K562 (cell line): ENCODE measurements at regions not wholly inside any gene's neighbourhood (a gene's known extent, or its start where the extent isn't known, plus 50 kb on each side); places are given as distances from the start of the nearest gene placed in this dataset.

ENCODE experiments used
- CBX2 ChIP-seq: fragments of 200-600 bp; sonication (generic); IDR thresholded peaks from one replicate; pipeline ENCODE4 v1.6.1; 2012; ENCODE audit warnings: mild to moderate bottlenecking, low read length, inconsistent platforms; ENCODE audit not compliant: insufficient read depth, poor library complexity, severe bottlenecking
- CHAMP1 ChIP-seq: fragments of 450-650 bp; IDR thresholded peaks from 2 replicates; pipeline ENCODE4 v1.6.1; 2016; ENCODE audit warnings: mild to moderate bottlenecking
- CHD1 ChIP-seq: fragments of 200-600 bp; sonication (generic); IDR thresholded peaks from one replicate; pipeline ENCODE4 v1.6.1; 2012; ENCODE audit warnings: mild to moderate bottlenecking, moderate library complexity, low read length, inconsistent platforms
- CREBBP ChIP-seq: IDR thresholded peaks from one replicate; pipeline ENCODE4 v1.6.1; 2012; ENCODE audit warnings: low read depth, mild to moderate bottlenecking, control low read depth, inconsistent platforms, low read length
- DPF2 ChIP-seq: fragments of 450-650 bp; IDR thresholded peaks from 2 replicates; pipeline ENCODE4 v1.6.1; 2016
- ETS2 ChIP-seq: IDR thresholded peaks from 2 replicates; pipeline ENCODE4 v1.6.1; 2016; ENCODE audit warnings: borderline replicate concordance, missing genetic modification characterization, mild to moderate bottlenecking, moderate library complexity, missing compliant biosample characterization; ENCODE audit not compliant: poor library complexity, severe bottlenecking
- HCFC1 ChIP-seq: IDR thresholded peaks from 2 replicates; pipeline ENCODE4 v1.6.1; 2012; ENCODE audit warnings: low read depth, low read length, improper control_type of control experiment
- HMGN3 ChIP-seq: IDR thresholded peaks from 2 replicates; pipeline ENCODE4 v1.6.1; 2011; ENCODE audit warnings: borderline replicate concordance, low read depth, mild to moderate bottlenecking, mixed read lengths, low read length; ENCODE audit not compliant: insufficient read length; ENCODE audit errors: extremely low read depth
- NELFE ChIP-seq: IDR thresholded peaks from 2 replicates; pipeline ENCODE4 v1.6.1; 2011; ENCODE audit warnings: mild to moderate bottlenecking; ENCODE audit not compliant: insufficient read depth, insufficient read length
- NFATC3 ChIP-seq: fragments of 450-650 bp; IDR thresholded peaks from 2 replicates; pipeline ENCODE4 v1.6.1; 2017; ENCODE audit warnings: mild to moderate bottlenecking
- SIN3B ChIP-seq: fragments of 450-650 bp; IDR thresholded peaks from 2 replicates; pipeline ENCODE4 v1.6.1; 2017; ENCODE audit warnings: low read depth, mild to moderate bottlenecking, moderate library complexity
- SREBF1 ChIP-seq: fragments of 150-350 bp; IDR thresholded peaks from 2 replicates; pipeline ENCODE4 v1.6.1; 2014; ENCODE audit warnings: antibody characterized with exemption, low read depth, low read length, borderline replicate concordance
- ZKSCAN8 ChIP-seq: fragments of 200-800 bp; sonication (Bioruptor generic); IDR thresholded peaks from 2 replicates; pipeline ENCODE4 v1.6.1; 2016; ENCODE audit warnings: missing genetic modification characterization, missing compliant biosample characterization
- TF ChIP-seq, protein P1 (sequence below): fragments of 250-450 bp; sonication (Bioruptor Pico); IDR thresholded peaks from 2 replicates; pipeline ENCODE4 v1.5.0; 2020; ENCODE audit warnings: mild to moderate bottlenecking
- TF ChIP-seq, protein P2 (sequence below): IDR thresholded peaks from 2 replicates; pipeline ENCODE4 v1.6.1; 2011; ENCODE audit warnings: borderline replicate concordance, low read depth, mild to moderate bottlenecking, moderate library complexity, low read length; ENCODE audit not compliant: insufficient read depth, poor library complexity, severe bottlenecking
- TF ChIP-seq, protein P3 (sequence below): fragments of 250-450 bp; sonication (Bioruptor Pico); IDR thresholded peaks from 2 replicates; pipeline ENCODE4 v1.5.0; 2020; ENCODE audit warnings: mild to moderate bottlenecking, borderline replicate concordance
- TF ChIP-seq, protein P4 (sequence below): fragments of 450-650 bp; formaldehyde crosslinking; conservative IDR thresholded peaks from 2 replicates; pipeline ENCODE4 v1.4.0; 2022; ENCODE audit warnings: mild to moderate bottlenecking, missing genetic modification characterization

GRCh38 chr3:127411083-127411727 is 123.4 kb upstream of the PRR20G start (continued):
- TF ChIP-seq, protein P1, sequence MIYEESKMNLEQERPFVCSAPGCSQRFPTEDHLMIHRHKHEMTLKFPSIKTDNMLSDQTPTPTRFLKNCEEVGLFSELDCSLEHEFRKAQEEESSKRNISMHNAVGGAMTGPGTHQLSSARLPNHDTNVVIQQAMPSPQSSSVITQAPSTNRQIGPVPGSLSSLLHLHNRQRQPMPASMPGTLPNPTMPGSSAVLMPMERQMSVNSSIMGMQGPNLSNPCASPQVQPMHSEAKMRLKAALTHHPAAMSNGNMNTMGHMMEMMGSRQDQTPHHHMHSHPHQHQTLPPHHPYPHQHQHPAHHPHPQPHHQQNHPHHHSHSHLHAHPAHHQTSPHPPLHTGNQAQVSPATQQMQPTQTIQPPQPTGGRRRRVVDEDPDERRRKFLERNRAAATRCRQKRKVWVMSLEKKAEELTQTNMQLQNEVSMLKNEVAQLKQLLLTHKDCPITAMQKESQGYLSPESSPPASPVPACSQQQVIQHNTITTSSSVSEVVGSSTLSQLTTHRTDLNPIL, result no peak
- TF ChIP-seq CHD1, result no peak
- TF ChIP-seq NELFE, result no peak
- TF ChIP-seq ETS2 (tag), result no peak
- TF ChIP-seq, protein P2, sequence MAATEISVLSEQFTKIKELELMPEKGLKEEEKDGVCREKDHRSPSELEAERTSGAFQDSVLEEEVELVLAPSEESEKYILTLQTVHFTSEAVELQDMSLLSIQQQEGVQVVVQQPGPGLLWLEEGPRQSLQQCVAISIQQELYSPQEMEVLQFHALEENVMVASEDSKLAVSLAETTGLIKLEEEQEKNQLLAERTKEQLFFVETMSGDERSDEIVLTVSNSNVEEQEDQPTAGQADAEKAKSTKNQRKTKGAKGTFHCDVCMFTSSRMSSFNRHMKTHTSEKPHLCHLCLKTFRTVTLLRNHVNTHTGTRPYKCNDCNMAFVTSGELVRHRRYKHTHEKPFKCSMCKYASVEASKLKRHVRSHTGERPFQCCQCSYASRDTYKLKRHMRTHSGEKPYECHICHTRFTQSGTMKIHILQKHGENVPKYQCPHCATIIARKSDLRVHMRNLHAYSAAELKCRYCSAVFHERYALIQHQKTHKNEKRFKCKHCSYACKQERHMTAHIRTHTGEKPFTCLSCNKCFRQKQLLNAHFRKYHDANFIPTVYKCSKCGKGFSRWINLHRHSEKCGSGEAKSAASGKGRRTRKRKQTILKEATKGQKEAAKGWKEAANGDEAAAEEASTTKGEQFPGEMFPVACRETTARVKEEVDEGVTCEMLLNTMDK, result no peak
- no peak for TF ChIP-seq SREBF1
- no peak for TF ChIP-seq HMGN3
- no peak for TF ChIP-seq CHAMP1
- TF ChIP-seq SIN3B, result no peak
- no peak for TF ChIP-seq CREBBP
- TF ChIP-seq, protein P3, sequence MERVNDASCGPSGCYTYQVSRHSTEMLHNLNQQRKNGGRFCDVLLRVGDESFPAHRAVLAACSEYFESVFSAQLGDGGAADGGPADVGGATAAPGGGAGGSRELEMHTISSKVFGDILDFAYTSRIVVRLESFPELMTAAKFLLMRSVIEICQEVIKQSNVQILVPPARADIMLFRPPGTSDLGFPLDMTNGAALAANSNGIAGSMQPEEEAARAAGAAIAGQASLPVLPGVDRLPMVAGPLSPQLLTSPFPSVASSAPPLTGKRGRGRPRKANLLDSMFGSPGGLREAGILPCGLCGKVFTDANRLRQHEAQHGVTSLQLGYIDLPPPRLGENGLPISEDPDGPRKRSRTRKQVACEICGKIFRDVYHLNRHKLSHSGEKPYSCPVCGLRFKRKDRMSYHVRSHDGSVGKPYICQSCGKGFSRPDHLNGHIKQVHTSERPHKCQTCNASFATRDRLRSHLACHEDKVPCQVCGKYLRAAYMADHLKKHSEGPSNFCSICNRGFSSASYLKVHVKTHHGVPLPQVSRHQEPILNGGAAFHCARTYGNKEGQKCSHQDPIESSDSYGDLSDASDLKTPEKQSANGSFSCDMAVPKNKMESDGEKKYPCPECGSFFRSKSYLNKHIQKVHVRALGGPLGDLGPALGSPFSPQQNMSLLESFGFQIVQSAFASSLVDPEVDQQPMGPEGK (CRISPR knock-in tag), result no peak
- TF ChIP-seq, protein P4, sequence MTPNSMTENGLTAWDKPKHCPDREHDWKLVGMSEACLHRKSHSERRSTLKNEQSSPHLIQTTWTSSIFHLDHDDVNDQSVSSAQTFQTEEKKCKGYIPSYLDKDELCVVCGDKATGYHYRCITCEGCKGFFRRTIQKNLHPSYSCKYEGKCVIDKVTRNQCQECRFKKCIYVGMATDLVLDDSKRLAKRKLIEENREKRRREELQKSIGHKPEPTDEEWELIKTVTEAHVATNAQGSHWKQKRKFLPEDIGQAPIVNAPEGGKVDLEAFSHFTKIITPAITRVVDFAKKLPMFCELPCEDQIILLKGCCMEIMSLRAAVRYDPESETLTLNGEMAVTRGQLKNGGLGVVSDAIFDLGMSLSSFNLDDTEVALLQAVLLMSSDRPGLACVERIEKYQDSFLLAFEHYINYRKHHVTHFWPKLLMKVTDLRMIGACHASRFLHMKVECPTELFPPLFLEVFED (CRISPR knock-in tag), result no peak
- TF ChIP-seq ZKSCAN8, result peak; percentile 44; the same call in 1 of the 2 replicates
- no peak for TF ChIP-seq HCFC1
- peak; percentile 71 for TF ChIP-seq DPF2
- no peak for TF ChIP-seq NFATC3
- no peak for TF ChIP-seq CBX2
